ENCODE measurements at regions not wholly inside any gene's neighbourhood (a gene's known extent, or its start where the extent isn't known, plus 50 kb on each side); places are given as distances from the start of the nearest gene placed in this dataset.

DNA sequence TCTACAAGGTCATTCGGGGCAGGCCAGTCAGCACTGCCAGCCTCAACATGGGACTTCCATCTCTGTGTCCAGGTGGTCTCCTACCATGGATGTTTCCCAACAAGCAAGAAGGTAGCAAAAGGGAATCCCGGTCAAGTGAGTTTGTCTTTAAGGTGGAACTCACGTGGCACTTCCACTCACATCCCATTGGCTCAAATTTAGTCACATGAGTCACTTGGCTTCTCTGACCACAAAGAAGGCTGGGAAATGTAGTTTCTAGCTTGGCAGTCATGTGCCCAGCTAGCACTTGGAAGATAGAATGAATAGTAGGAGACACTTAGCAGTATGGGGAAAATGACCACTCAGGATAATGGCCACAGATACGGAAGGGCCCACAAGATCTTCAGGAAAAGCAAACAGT lies 106.6 kb downstream of the AIPL1 start (continued):
- TF ChIP-seq, protein P1, sequence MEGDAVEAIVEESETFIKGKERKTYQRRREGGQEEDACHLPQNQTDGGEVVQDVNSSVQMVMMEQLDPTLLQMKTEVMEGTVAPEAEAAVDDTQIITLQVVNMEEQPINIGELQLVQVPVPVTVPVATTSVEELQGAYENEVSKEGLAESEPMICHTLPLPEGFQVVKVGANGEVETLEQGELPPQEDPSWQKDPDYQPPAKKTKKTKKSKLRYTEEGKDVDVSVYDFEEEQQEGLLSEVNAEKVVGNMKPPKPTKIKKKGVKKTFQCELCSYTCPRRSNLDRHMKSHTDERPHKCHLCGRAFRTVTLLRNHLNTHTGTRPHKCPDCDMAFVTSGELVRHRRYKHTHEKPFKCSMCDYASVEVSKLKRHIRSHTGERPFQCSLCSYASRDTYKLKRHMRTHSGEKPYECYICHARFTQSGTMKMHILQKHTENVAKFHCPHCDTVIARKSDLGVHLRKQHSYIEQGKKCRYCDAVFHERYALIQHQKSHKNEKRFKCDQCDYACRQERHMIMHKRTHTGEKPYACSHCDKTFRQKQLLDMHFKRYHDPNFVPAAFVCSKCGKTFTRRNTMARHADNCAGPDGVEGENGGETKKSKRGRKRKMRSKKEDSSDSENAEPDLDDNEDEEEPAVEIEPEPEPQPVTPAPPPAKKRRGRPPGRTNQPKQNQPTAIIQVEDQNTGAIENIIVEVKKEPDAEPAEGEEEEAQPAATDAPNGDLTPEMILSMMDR (IDR thresholded peaks at IDR 0.05 in 2 of 3, conservative IDR thresholded peaks at IDR 0.05 in 1 of 3; ENCODE audit: control insufficient read depth in 2 of 3, extremely low read depth in 1 of 3, insufficient read depth in 1 of 3, low read depth in 3 of 3, low read length in 3 of 3) = no peak
- TF ChIP-seq RAD51 (IDR thresholded peaks at IDR 0.05) = peak; percentile 37; the same call in 1 of the 2 replicates
- TF ChIP-seq, protein P2, sequence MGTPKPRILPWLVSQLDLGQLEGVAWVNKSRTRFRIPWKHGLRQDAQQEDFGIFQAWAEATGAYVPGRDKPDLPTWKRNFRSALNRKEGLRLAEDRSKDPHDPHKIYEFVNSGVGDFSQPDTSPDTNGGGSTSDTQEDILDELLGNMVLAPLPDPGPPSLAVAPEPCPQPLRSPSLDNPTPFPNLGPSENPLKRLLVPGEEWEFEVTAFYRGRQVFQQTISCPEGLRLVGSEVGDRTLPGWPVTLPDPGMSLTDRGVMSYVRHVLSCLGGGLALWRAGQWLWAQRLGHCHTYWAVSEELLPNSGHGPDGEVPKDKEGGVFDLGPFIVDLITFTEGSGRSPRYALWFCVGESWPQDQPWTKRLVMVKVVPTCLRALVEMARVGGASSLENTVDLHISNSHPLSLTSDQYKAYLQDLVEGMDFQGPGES (IDR thresholded peaks at IDR 0.05) = no peak
- TF ChIP-seq NFYB (IDR thresholded peaks at IDR 0.05; ENCODE audit: insufficient read depth, low read depth, low read length) = peak; percentile 92
- TF ChIP-seq, protein P3, sequence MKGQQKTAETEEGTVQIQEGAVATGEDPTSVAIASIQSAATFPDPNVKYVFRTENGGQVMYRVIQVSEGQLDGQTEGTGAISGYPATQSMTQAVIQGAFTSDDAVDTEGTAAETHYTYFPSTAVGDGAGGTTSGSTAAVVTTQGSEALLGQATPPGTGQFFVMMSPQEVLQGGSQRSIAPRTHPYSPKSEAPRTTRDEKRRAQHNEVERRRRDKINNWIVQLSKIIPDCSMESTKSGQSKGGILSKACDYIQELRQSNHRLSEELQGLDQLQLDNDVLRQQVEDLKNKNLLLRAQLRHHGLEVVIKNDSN (IDR thresholded peaks at IDR 0.05; ENCODE audit: borderline replicate concordance, extremely low read length, insufficient read depth, low read depth, low read length) = peak; percentile 20
- TF ChIP-seq IKZF1 (conservative IDR thresholded peaks at IDR 0.05) = no peak
- no peak for TF ChIP-seq IKZF2 (IDR thresholded peaks at IDR 0.05)
- TF ChIP-seq, protein P4, sequence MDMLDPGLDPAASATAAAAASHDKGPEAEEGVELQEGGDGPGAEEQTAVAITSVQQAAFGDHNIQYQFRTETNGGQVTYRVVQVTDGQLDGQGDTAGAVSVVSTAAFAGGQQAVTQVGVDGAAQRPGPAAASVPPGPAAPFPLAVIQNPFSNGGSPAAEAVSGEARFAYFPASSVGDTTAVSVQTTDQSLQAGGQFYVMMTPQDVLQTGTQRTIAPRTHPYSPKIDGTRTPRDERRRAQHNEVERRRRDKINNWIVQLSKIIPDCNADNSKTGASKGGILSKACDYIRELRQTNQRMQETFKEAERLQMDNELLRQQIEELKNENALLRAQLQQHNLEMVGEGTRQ (IDR thresholded peaks at IDR 0.05; ENCODE audit: borderline replicate concordance, low read depth, low read length) = no peak; the same call in 1 of the 2 replicates
